MM.1S (cell line): ENCODE measurements at regions not wholly inside any gene's neighbourhood (a gene's known extent, or its start where the extent isn't known, plus 50 kb on each side); places are given as distances from the start of the nearest gene placed in this dataset.

ENCODE experiments used
- DNase-seq: peaks from one replicate; pipeline ENCODE4 v3.0.0-alpha.2; 2015
- H2AFZ ChIP-seq: fragments of 300-600 bp; sonication (generic); 2 replicates; pipeline ENCODE4 v1.6.0; 2016; ENCODE audit warnings: antibody characterized with exemption, low read length
- H3F3A ChIP-seq: fragments of 300-600 bp; sonication (generic); 2 replicates; pipeline ENCODE4 v1.6.1; 2016; ENCODE audit warnings: mild to moderate bottlenecking, antibody characterized with exemption, low read length, moderate library complexity, mixed read lengths; ENCODE audit not compliant: insufficient read depth
- H3K27ac ChIP-seq: fragments of 300-600 bp; sonication (generic); 2 replicates; pipeline ENCODE4 v1.5.1; 2016; ENCODE audit warnings: mild to moderate bottlenecking, low read length
- H3K27me3 ChIP-seq: fragments of 300-600 bp; sonication (generic); replicated peaks from 2 replicates; pipeline ENCODE4 v1.6.0; 2016; ENCODE audit warnings: low read length; ENCODE audit not compliant: insufficient read depth
- H3K36me3 ChIP-seq: fragments of 300-600 bp; sonication (generic); replicated peaks from 2 replicates; pipeline ENCODE4 v1.6.1; 2016; ENCODE audit warnings: mild to moderate bottlenecking, low read length, mixed read lengths; ENCODE audit not compliant: insufficient read depth
- H3K4me1 ChIP-seq: fragments of 300-600 bp; sonication (generic); 2 replicates; pipeline ENCODE4 v1.6.1; 2016; ENCODE audit warnings: low read length, mixed read lengths
- H3K4me2 ChIP-seq: fragments of 300-600 bp; sonication (generic); 2 replicates; pipeline ENCODE4 v1.6.0; 2016; ENCODE audit warnings: low read depth, low read length
- H3K4me3 ChIP-seq: fragments of 300-600 bp; sonication (generic); 2 replicates; pipeline ENCODE4 v1.5.1; 2016; ENCODE audit warnings: low read length, mixed read lengths
- H3K79me2 ChIP-seq: fragments of 300-600 bp; sonication (generic); 2 replicates; pipeline ENCODE4 v1.6.1; 2016; ENCODE audit warnings: mixed run types, low read length, mixed read lengths
- H3K9ac ChIP-seq: fragments of 300-600 bp; sonication (generic); 2 replicates; pipeline ENCODE4 v1.6.1; 2016; ENCODE audit warnings: low read length, mixed read lengths
- H3K9me2 ChIP-seq: fragments of 300-600 bp; sonication (generic); replicated peaks from 2 replicates; pipeline ENCODE4 v1.6.1; 2016; ENCODE audit warnings: mild to moderate bottlenecking, low read length, mixed read lengths; ENCODE audit not compliant: insufficient read depth
- H3K9me3 ChIP-seq: fragments of 300-600 bp; sonication (generic); replicated peaks from 2 replicates; pipeline ENCODE4 v1.6.1; 2016; ENCODE audit warnings: mild to moderate bottlenecking, low read length, mixed read lengths; ENCODE audit not compliant: insufficient read depth
- H4K20me1 ChIP-seq: fragments of 300-600 bp; sonication (generic); 2 replicates; pipeline ENCODE4 v1.6.1; 2016; ENCODE audit warnings: mild to moderate bottlenecking, low read length, moderate library complexity, mixed read lengths; ENCODE audit not compliant: insufficient read depth
- CTCF ChIP-seq: fragments of 300-600 bp; sonication (generic); IDR thresholded peaks from 2 replicates; pipeline ENCODE4 v1.5.1; 2016; ENCODE audit warnings: antibody characterized with exemption, low read length, mixed read lengths
- EZH2 ChIP-seq: fragments of 300-600 bp; sonication (generic); optimal IDR thresholded peaks from 2 replicates; pipeline ENCODE3; 2017; ENCODE audit warnings: low read depth, mild to moderate bottlenecking, antibody characterized with exemption, low read length, mixed read lengths
- EZH2phosphoT487 ChIP-seq: fragments of 300-600 bp; sonication (generic); IDR thresholded peaks from 2 replicates; pipeline ENCODE4 v1.6.1; 2018; ENCODE audit warnings: antibody characterized with exemption, low read length

GRCh38 chr3:30353711-30354467, 252.5 kb upstream of the TGFBR2 start:
- Histone ChIP-seq H3K79me2 (no peaks in the 10 kb centered on the region), H3K36me3 (no peaks in the 10 kb centered on the region), H4K20me1 (no peaks in the 10 kb centered on the region), H3K4me3 (no peak overlapping the region), H3K4me1 (peaks cover 15% of the 10 kb centered on the region), H3K27me3 (no peaks in the 10 kb centered on the region), H3F3A (peaks cover 3% of the 10 kb centered on the region; the same call in 1 of the 2 replicates), H2AFZ (no peak overlapping the region), H3K9ac (no peak overlapping the region), H3K4me2 (peak overlapping the region; percentile 63), H3K9me2 (no peaks in the 10 kb centered on the region), H3K9me3 (no peaks in the 10 kb centered on the region), H3K27ac (no peak overlapping the region)
- no peak for TF ChIP-seq EZH2phosphoT487
- no peak for TF ChIP-seq CTCF
- no peak for TF ChIP-seq EZH2
- DNase-seq: peak; percentile 90

GRCh38 chr3:30354513-30354912, 251.9 kb upstream of the TGFBR2 start:
- DNase-seq: no peak
- peaks cover 3% of the 10 kb centered on the region; the same call in 1 of the 2 replicates for H3F3A ChIP-seq
- no peaks in the 10 kb centered on the region for H3K36me3 ChIP-seq
- no peak overlapping the region for H2AFZ ChIP-seq
- no peak overlapping the region for H3K4me3 ChIP-seq
- H3K9me2 ChIP-seq: no peaks in the 10 kb centered on the region
- no peaks in the 10 kb centered on the region for H3K9me3 ChIP-seq
- H3K4me2 ChIP-seq: no peak overlapping the region
- no peaks in the 10 kb centered on the region for H3K79me2 ChIP-seq
- no peak overlapping the region for H3K27ac ChIP-seq
- peaks cover 15% of the 10 kb centered on the region for H3K4me1 ChIP-seq
- H3K27me3 ChIP-seq: no peaks in the 10 kb centered on the region
- no peak overlapping the region for H3K9ac ChIP-seq
- no peaks in the 10 kb centered on the region for H4K20me1 ChIP-seq
- no peak for TF ChIP-seq CTCF
- TF ChIP-seq EZH2: no peak
- TF ChIP-seq EZH2phosphoT487: no peak

GRCh38 chr3:30354972-30355371, 251.4 kb upstream of the TGFBR2 start:
- no peaks in the 10 kb centered on the region for H3K27me3 ChIP-seq
- peaks cover 3% of the 10 kb centered on the region; the same call in 1 of the 2 replicates for H3F3A ChIP-seq
- no peak overlapping the region for H2AFZ ChIP-seq
- DNase-seq: no peak
- no peaks in the 10 kb centered on the region for H4K20me1 ChIP-seq
- no peaks in the 10 kb centered on the region for H3K36me3 ChIP-seq
- TF ChIP-seq EZH2phosphoT487 (no peak), CTCF (no peak), EZH2 (no peak)
- no peaks in the 10 kb centered on the region for H3K9me3 ChIP-seq
- peaks cover 15% of the 10 kb centered on the region for H3K4me1 ChIP-seq
- H3K4me3 ChIP-seq: no peak overlapping the region
- no peak overlapping the region for H3K4me2 ChIP-seq
- H3K9ac ChIP-seq: no peak overlapping the region
- no peaks in the 10 kb centered on the region for H3K9me2 ChIP-seq
- H3K79me2 ChIP-seq: no peaks in the 10 kb centered on the region
- H3K27ac ChIP-seq: no peak overlapping the region
